ENCODE measurements at regions not wholly inside any gene's neighbourhood (a gene's known extent, or its start where the extent isn't known, plus 50 kb on each side); places are given as distances from the start of the nearest gene placed in this dataset.

DNA sequence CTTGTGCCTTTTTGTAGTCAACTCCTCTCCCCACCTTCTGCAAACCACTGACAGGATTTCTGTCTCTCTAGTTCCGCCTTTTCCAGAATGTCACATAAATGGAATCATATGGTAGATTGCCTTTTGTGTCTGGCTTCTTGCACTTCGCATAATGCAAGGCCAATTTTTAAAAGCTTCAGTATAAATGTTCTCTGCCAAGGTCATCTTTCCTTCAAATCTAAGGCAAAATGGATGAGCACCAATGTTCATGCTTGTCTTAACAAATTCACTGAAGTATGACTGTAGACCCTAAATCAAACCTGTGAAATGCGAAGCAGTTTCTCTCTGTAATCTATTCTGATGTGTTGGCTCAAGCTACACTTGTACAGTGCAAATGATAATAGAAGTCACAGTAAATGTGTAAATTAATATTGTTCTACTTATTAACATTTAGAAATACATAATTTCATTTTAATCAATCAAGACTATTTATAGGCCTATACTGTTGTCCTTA lies 92.8 kb upstream of the GLS start:
- TF ChIP-seq, protein P1, sequence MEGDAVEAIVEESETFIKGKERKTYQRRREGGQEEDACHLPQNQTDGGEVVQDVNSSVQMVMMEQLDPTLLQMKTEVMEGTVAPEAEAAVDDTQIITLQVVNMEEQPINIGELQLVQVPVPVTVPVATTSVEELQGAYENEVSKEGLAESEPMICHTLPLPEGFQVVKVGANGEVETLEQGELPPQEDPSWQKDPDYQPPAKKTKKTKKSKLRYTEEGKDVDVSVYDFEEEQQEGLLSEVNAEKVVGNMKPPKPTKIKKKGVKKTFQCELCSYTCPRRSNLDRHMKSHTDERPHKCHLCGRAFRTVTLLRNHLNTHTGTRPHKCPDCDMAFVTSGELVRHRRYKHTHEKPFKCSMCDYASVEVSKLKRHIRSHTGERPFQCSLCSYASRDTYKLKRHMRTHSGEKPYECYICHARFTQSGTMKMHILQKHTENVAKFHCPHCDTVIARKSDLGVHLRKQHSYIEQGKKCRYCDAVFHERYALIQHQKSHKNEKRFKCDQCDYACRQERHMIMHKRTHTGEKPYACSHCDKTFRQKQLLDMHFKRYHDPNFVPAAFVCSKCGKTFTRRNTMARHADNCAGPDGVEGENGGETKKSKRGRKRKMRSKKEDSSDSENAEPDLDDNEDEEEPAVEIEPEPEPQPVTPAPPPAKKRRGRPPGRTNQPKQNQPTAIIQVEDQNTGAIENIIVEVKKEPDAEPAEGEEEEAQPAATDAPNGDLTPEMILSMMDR (IDR thresholded peaks at IDR 0.05): no peak
- TF ChIP-seq POLR2A (IDR thresholded peaks at IDR 0.05): no peak
